Neural progenitor cell (in vitro differentiated cells): ENCODE measurements at regions not wholly inside any gene's neighbourhood (a gene's known extent, or its start where the extent isn't known, plus 50 kb on each side); places are given as distances from the start of the nearest gene placed in this dataset.
A peak's percentile ranks its signal among the peaks of the same experiment; 100 is the strongest.

ENCODE experiments used
- DNase-seq: peaks from one replicate; pipeline ENCODE4 v3.0.0-alpha.2; 2016; ENCODE audit warnings: low spot score
- H2AFZ ChIP-seq: fragments of 200-600 bp; sonication (generic); replicated peaks from 2 replicates; pipeline ENCODE4 v1.6.1; 2016; ENCODE audit warnings: antibody characterized with exemption
- H3F3A ChIP-seq: fragments of 200-600 bp; sonication (generic); 2 replicates; pipeline ENCODE4 v1.6.1; 2016; ENCODE audit warnings: antibody characterized with exemption, low read depth
- H3K27ac ChIP-seq: fragments of 200-600 bp; sonication (generic); 2 replicates; pipeline ENCODE4 v1.5.1; 2016; ENCODE audit warnings: mild to moderate bottlenecking
- H3K27me3 ChIP-seq: fragments of 200-600 bp; sonication (generic); 2 replicates; pipeline ENCODE4 v1.6.1; 2016; ENCODE audit warnings: mild to moderate bottlenecking, moderate library complexity
- H3K36me3 ChIP-seq: fragments of 200-600 bp; sonication (generic); 2 replicates; pipeline ENCODE4 v1.5.1; 2016
- H3K4me1 ChIP-seq: fragments of 200-600 bp; sonication (generic); 2 replicates; pipeline ENCODE4 v1.6.1; 2016; ENCODE audit warnings: mixed run types
- H3K4me2 ChIP-seq: fragments of 200-600 bp; sonication (generic); 2 replicates; pipeline ENCODE4 v1.6.1; 2016
- H3K4me3 ChIP-seq: fragments of 200-600 bp; sonication (generic); 2 replicates; pipeline ENCODE4 v1.5.1; 2016
- H3K79me2 ChIP-seq: fragments of 200-600 bp; sonication (generic); 2 replicates; pipeline ENCODE4 v1.6.1; 2016; ENCODE audit warnings: low read depth
- H3K9ac ChIP-seq: fragments of 200-600 bp; sonication (generic); 2 replicates; pipeline ENCODE4 v1.6.1; 2016
- H3K9me3 ChIP-seq: fragments of 200-600 bp; sonication (generic); 2 replicates; pipeline ENCODE4 v1.5.1; 2016; ENCODE audit warnings: low read depth
- H4K20me1 ChIP-seq: fragments of 200-600 bp; sonication (generic); 2 replicates; pipeline ENCODE4 v1.6.1; 2016; ENCODE audit warnings: low read depth
- H3K27ac Mint-ChIP-seq: 3 replicates; pipeline ENCODE4 v1.8.0; 2021; ENCODE audit warnings: mixed read lengths
- H3K27me3 Mint-ChIP-seq: 2 replicates; pipeline ENCODE4 v1.8.0; 2022; ENCODE audit warnings: low read depth, mild to moderate bottlenecking, inconsistent platforms, moderate library complexity, mixed read lengths; ENCODE audit not compliant: insufficient read depth
- H3K36me3 Mint-ChIP-seq: 3 replicates; pipeline ENCODE4 v1.8.0; 2021; ENCODE audit warnings: mixed read lengths
- H3K4me1 Mint-ChIP-seq: 3 replicates; pipeline ENCODE4 v1.8.0; 2021; ENCODE audit warnings: mixed read lengths
- H3K4me3 Mint-ChIP-seq: 3 replicates; pipeline ENCODE4 v1.8.0; 2021; ENCODE audit warnings: mild to moderate bottlenecking, moderate library complexity, mixed read lengths
- H3K9me3 Mint-ChIP-seq: 3 replicates; pipeline ENCODE4 v1.8.0; 2020; ENCODE audit warnings: mixed read lengths
- EZH2 ChIP-seq: fragments of 200-600 bp; sonication (generic); IDR thresholded peaks from 2 replicates; pipeline ENCODE4 v1.6.1; 2017; ENCODE audit warnings: antibody characterized with exemption, mild to moderate bottlenecking, moderate library complexity
- EZH2phosphoT487 ChIP-seq: fragments of 200-600 bp; sonication (generic); IDR thresholded peaks from 2 replicates; pipeline ENCODE4 v1.6.1; 2017; ENCODE audit warnings: antibody characterized with exemption
- TF ChIP-seq, protein P1 (sequence below): fragments of 200-600 bp; sonication (generic); IDR thresholded peaks from 2 replicates; pipeline ENCODE4 v1.5.1; 2017; ENCODE audit warnings: antibody characterized with exemption, mild to moderate bottlenecking

- peaks cover 3% of the 10 kb centered on the region for H3K9me3 Mint-ChIP-seq
- H4K20me1 ChIP-seq: no peaks in the 10 kb centered on the region
- no peak overlapping the region for H3K4me2 ChIP-seq
- peaks cover 26% of the 10 kb centered on the region for H3K4me1 Mint-ChIP-seq
- no peak for TF ChIP-seq EZH2phosphoT487
- TF ChIP-seq, protein P1, sequence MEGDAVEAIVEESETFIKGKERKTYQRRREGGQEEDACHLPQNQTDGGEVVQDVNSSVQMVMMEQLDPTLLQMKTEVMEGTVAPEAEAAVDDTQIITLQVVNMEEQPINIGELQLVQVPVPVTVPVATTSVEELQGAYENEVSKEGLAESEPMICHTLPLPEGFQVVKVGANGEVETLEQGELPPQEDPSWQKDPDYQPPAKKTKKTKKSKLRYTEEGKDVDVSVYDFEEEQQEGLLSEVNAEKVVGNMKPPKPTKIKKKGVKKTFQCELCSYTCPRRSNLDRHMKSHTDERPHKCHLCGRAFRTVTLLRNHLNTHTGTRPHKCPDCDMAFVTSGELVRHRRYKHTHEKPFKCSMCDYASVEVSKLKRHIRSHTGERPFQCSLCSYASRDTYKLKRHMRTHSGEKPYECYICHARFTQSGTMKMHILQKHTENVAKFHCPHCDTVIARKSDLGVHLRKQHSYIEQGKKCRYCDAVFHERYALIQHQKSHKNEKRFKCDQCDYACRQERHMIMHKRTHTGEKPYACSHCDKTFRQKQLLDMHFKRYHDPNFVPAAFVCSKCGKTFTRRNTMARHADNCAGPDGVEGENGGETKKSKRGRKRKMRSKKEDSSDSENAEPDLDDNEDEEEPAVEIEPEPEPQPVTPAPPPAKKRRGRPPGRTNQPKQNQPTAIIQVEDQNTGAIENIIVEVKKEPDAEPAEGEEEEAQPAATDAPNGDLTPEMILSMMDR: no peak
- no peak for TF ChIP-seq EZH2
- no peak overlapping the region for H2AFZ ChIP-seq
- no peaks in the 10 kb centered on the region for H3K79me2 ChIP-seq
- no peak for DNase-seq
- H3K27ac ChIP-seq: no peak overlapping the region
- peaks cover 18% of the 10 kb centered on the region for H3K4me1 ChIP-seq
- peak overlapping the region; percentile 25 for H3K27ac Mint-ChIP-seq
- H3K4me3 Mint-ChIP-seq: no peak overlapping the region
- no peaks in the 10 kb centered on the region for H3K36me3 Mint-ChIP-seq
- H3K27me3 ChIP-seq: no peaks in the 10 kb centered on the region
- peaks cover 15% of the 10 kb centered on the region for H3F3A ChIP-seq
- no peak overlapping the region for H3K4me3 ChIP-seq
- H3K9me3 ChIP-seq: no peaks in the 10 kb centered on the region
- peaks cover 2% of the 10 kb centered on the region for H3K27me3 Mint-ChIP-seq
- H3K36me3 ChIP-seq: no peaks in the 10 kb centered on the region
- no peak overlapping the region for H3K9ac ChIP-seq
Observed at GRCh38 chr2:216784456-216784855, 75.4 kb downstream of the TNP1 start.

DNA sequence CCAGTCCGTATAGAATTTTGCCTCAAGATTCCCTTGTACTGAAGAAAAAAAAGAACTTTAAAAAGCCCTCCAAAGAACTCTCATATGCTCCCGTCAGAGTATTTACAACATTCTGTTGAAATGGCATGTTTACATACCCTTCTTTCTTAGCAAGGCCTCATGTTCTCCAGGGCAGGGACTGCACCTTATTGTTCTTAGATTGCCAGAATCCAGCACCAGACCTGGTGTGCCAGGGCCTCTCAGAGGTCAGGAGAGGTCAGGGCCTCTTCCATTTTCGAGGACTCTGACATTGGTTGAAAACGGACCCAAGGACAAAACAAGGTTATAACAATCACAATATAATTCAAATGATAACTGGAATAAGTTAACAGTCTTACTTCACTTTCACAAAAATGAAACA lies 78.2 kb downstream of the TNP1 start:
- H3K36me3 ChIP-seq: no peaks in the 10 kb centered on the region
- TF ChIP-seq EZH2phosphoT487 (no peak), EZH2 (no peak)
- TF ChIP-seq, protein P1: no peak
- peaks cover 8% of the 10 kb centered on the region for H3K4me1 ChIP-seq
- H3K79me2 ChIP-seq: no peaks in the 10 kb centered on the region
- Mint-ChIP-seq H3K27ac (peak overlapping the region; percentile 43), H3K36me3 (no peaks in the 10 kb centered on the region), H3K27me3 (peaks cover 5% of the 10 kb centered on the region), H3K9me3 (peaks cover 6% of the 10 kb centered on the region), H3K4me1 (peaks cover 20% of the 10 kb centered on the region), H3K4me3 (no peak overlapping the region)
- no peak overlapping the region for H3K27ac ChIP-seq
- H3K4me3 ChIP-seq: no peak overlapping the region
- no peaks in the 10 kb centered on the region for H3F3A ChIP-seq
- H2AFZ ChIP-seq: no peak overlapping the region
- no peak for DNase-seq
- no peak overlapping the region for H3K9ac ChIP-seq
- H3K4me2 ChIP-seq: no peak overlapping the region
- no peaks in the 10 kb centered on the region for H4K20me1 ChIP-seq
- H3K27me3 ChIP-seq: no peaks in the 10 kb centered on the region
- H3K9me3 ChIP-seq: no peaks in the 10 kb centered on the region

DNA sequence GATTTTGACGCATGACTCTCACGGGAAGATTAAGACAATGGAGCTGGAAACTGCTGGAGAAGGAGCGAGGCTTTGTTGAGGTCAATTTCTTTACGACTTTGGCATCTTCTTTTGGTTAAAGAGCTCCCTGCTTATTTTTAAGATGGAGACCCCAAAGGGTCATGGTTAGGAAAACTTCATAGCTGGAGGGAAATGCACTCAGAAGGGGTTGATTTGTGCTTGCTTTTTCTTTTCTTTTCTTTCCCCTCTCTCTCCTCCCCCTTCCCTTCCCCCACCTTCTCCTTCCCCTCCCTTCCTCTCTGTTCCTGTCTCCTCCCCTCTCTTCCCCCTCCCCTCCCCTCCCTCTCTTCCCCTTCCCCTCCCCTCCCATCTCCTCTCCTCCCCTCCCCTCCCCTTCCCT lies 79.0 kb downstream of the TNP1 start:
- H4K20me1 ChIP-seq: no peaks in the 10 kb centered on the region
- TF ChIP-seq, protein P1: no peak
- TF ChIP-seq EZH2 (no peak), EZH2phosphoT487 (no peak)
- Mint-ChIP-seq H3K4me1 (peaks cover 29% of the 10 kb centered on the region), H3K4me3 (no peak overlapping the region), H3K27me3 (peaks cover 5% of the 10 kb centered on the region), H3K36me3 (no peaks in the 10 kb centered on the region), H3K27ac (peak overlapping the region; percentile 19), H3K9me3 (peaks cover 6% of the 10 kb centered on the region)
- no peak overlapping the region for H3K27ac ChIP-seq
- no peak overlapping the region for H3K4me3 ChIP-seq
- no peaks in the 10 kb centered on the region for H3K27me3 ChIP-seq
- H3K79me2 ChIP-seq: no peaks in the 10 kb centered on the region
- H3F3A ChIP-seq: no peaks in the 10 kb centered on the region
- H3K9me3 ChIP-seq: no peaks in the 10 kb centered on the region
- no peak overlapping the region for H3K9ac ChIP-seq
- no peaks in the 10 kb centered on the region for H3K36me3 ChIP-seq
- DNase-seq: no peak
- H3K4me2 ChIP-seq: no peak overlapping the region
- H2AFZ ChIP-seq: no peak overlapping the region
- peaks cover 15% of the 10 kb centered on the region for H3K4me1 ChIP-seq
